ENCODE measurements at regions not wholly inside any gene's neighbourhood (a gene's known extent, or its start where the extent isn't known, plus 50 kb on each side); places are given as distances from the start of the nearest gene placed in this dataset.

GRCh38 chr5:2258861-2259260, 376.1 kb upstream of the IRX4 start:
- TF ChIP-seq CTCF (IDR thresholded peaks at IDR 0.05; ENCODE audit: insufficient read depth, missing control alignments), result no peak
- FAIRE-seq (no peak), DNase-seq (ENCODE audit: insufficient read length, low spot score) (no peak)

GRCh38 chr5:2257326-2258244, 374.9 kb upstream of the IRX4 start:
- TF ChIP-seq CTCF (IDR thresholded peaks at IDR 0.05; ENCODE audit: insufficient read depth, missing control alignments), result no peak
- FAIRE-seq, result no peak
- DNase-seq (ENCODE audit: insufficient read length, low spot score), result no peak

GRCh38 chr5:2256691-2257280, 374.1 kb upstream of the IRX4 start:
- no peak for DNase-seq (ENCODE audit: insufficient read length, low spot score)
- TF ChIP-seq CTCF (IDR thresholded peaks at IDR 0.05; ENCODE audit: insufficient read depth, missing control alignments), result no peak
- no peak for FAIRE-seq

- DNase-seq (ENCODE audit: insufficient read length, low spot score) (no peak), FAIRE-seq (no peak)
- no peak for TF ChIP-seq CTCF (IDR thresholded peaks at IDR 0.05; ENCODE audit: insufficient read depth, missing control alignments)
Measured at GRCh38 chr5:2255915-2256690, 373.4 kb upstream of the IRX4 start.

GRCh38 chr5:2254880-2255750, 372.4 kb upstream of the IRX4 start:
- TF ChIP-seq CTCF (IDR thresholded peaks at IDR 0.05; ENCODE audit: insufficient read depth, missing control alignments), result no peak
- no peak for FAIRE-seq
- DNase-seq (ENCODE audit: insufficient read length, low spot score), result no peak

- DNase-seq (ENCODE audit: insufficient read length, low spot score) (no peak), FAIRE-seq (no peak)
- no peak for TF ChIP-seq CTCF (IDR thresholded peaks at IDR 0.05; ENCODE audit: insufficient read depth, missing control alignments)
Measured at GRCh38 chr5:2254406-2254805, 371.7 kb upstream of the IRX4 start.

Measured in D721Med (cell line).